Transverse colon (tissue), 4 donors: ENCODE measurements at regions not wholly inside any gene's neighbourhood (a gene's known extent, or its start where the extent isn't known, plus 50 kb on each side); places are given as distances from the start of the nearest gene placed in this dataset.

Experiments used
- DNase-seq: peaks from one replicate; pipeline ENCODE4 v3.0.0-alpha.2; 2019
- H3K27ac ChIP-seq, 4 donors: fragments of 200-600 bp; sonication (generic); 2 replicates each; pipeline ENCODE4 v1.5.1; 2016 to 2018; ENCODE audit warnings: inconsistent platforms in 4 of 4
- H3K27me3 ChIP-seq: fragments of 200-600 bp; sonication (generic); 2 replicates; pipeline ENCODE4 v1.5.1; 2017; ENCODE audit warnings: inconsistent platforms
- H3K36me3 ChIP-seq, 4 donors: fragments of 200-600 bp; sonication (generic); 2 replicates each; pipeline ENCODE4 v1.5.1; 2017 to 2019; ENCODE audit warnings: inconsistent platforms in 4 of 4
- H3K4me1 ChIP-seq, 4 donors: fragments of 200-600 bp; sonication (generic); 2 replicates each; pipeline ENCODE4 v1.5.1; 2017 to 2020; ENCODE audit warnings: inconsistent platforms in 4 of 4
- H3K4me3 ChIP-seq, 4 donors: fragments of 200-600 bp; sonication (generic); 1 replicate in 1 of 4; 2 replicates in 3 of 4; pipeline versions ENCODE4 v1.5.1 to v1.6.1; 2017 to 2019; ENCODE audit warnings: inconsistent platforms in 4 of 4
- H3K9me3 ChIP-seq, 2 donors: fragments of 200-600 bp; sonication (generic); 2 replicates each; pipeline ENCODE4 v1.5.1; 2017 to 2019; ENCODE audit warnings: inconsistent platforms in 2 of 2
- EP300 ChIP-seq: sonication (generic); formaldehyde crosslinking; IDR thresholded peaks from one replicate; pipeline ENCODE4 v1.6.1; 2017; ENCODE audit warnings: antibody characterized with exemption, low read depth
- POLR2A ChIP-seq: fragments of 450-650 bp; IDR thresholded peaks from one replicate; pipeline ENCODE4 v1.6.1; 2016; ENCODE audit warnings: antibody characterized with exemption, mild to moderate bottlenecking, moderate library complexity
- POLR2AphosphoS5 ChIP-seq, 3 donors: sonication (generic); formaldehyde crosslinking; IDR thresholded peaks; one replicate each; pipeline ENCODE4 v1.6.1; 2016; ENCODE audit warnings: antibody characterized with exemption in 3 of 3
- WGBS, 2 donors: methylation state at CpG; one replicate each; pipeline ENCODE4 v1.1.5; 2018; ENCODE audit warnings: low coverage in 1 of 2; 5-methylcytosine and 5-hydroxymethylcytosine counted together
- in situ Hi-C, 4 donors: fragments of 200-750 bp; cut with MboI; loops; one replicate each; pipeline versions ENCODE4 v1.15.0 to v1.15.1; 2017; ENCODE audit warnings: low sequenced_read_pairs in 3 of 4, low pct_ligation_motif_present in 1 of 4, low pct_unique_long_range_greater_than_20kb in 1 of 4
- intact Hi-C: fragments of 100-400 bp; cut with DNase I; formaldehyde crosslinking; loops from one replicate; pipeline ENCODE4 v1.15.1; 2023; ENCODE audit warnings: low total_unique reads
- TF ChIP-seq, protein P1 (sequence below), 5 experiments: fragments of 200-600 bp in 3 of 5; fragments of 450-650 bp in 2 of 5; sonication (generic) in 3 of 5; IDR thresholded peaks; 1 replicate in 2 of 5; 2 replicates in 3 of 5; pipeline ENCODE4 v1.5.1; 2016 to 2017; ENCODE audit warnings: antibody characterized with exemption in 5 of 5, inconsistent platforms in 3 of 5, mild to moderate bottlenecking in 2 of 5, moderate library complexity in 1 of 5

DNA sequence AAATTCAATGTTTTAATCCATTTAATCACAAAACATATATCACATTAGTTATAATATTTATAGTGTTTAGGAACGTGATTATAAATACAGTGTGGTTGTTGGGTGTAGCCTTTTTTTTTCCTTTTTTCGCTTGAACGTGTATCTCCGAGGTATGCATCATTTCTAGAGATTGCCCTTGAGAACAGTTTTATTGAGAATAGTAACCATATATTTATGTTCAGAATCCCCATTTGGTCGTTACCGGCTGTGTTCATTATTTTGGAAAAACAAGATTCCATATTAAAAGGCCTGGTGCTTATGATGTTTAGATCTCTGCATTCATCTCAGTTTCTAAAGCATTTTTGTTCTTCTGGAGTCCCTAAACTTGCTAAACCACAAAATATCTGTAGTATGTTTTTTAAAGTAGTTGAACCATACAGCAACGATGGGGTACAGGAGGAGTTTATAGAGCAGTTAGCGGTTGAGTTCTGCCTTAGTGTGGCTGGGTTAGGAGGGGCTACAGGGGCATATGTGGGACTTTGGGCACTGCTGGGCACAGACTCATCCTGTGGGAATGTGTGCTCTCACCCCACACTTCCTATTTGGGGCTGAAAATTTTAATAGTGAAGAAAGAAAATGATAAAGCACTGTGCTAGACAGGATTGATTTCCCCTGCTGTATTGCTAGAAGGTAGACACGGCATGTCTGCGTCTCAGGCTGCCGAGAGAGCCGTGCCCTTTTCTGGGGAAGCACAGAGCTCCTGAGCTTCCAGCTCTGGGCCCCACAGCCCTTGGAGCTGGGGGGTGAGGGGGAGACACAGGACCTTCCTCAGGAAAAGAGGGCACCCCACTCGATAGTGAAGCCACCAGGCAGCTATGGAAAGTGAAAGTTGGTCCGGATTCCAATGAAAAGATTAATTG, 81.5 kb upstream of the PPARA start:
- 12 to 15% methylated on average over 12 to 14 of the region's 14 CpGs for WGBS, 2 donors
- intact Hi-C loops: loop anchor here (2.0 kb wide), 1 partner anchor 14 kb away; no protein-coding TSS in a partner anchor

GRCh38 chr22:46069521-46070214, 80.7 kb upstream of the PPARA start:
- H3K27ac ChIP-seq: peak overlapping the region; percentile 96 to 100 (median 100)
- H3K4me1 ChIP-seq: peaks cover 29 to 55% (median 43%) of the 10 kb centered on the region in 4 donors
- TF ChIP-seq POLR2A: peak; percentile 96
- peak; percentile 21 for TF ChIP-seq EP300
- peak; percentile 93 to 97 (median 97) for TF ChIP-seq POLR2AphosphoS5 (IDR thresholded peaks at IDR 0.05)
- TF ChIP-seq, protein P1, sequence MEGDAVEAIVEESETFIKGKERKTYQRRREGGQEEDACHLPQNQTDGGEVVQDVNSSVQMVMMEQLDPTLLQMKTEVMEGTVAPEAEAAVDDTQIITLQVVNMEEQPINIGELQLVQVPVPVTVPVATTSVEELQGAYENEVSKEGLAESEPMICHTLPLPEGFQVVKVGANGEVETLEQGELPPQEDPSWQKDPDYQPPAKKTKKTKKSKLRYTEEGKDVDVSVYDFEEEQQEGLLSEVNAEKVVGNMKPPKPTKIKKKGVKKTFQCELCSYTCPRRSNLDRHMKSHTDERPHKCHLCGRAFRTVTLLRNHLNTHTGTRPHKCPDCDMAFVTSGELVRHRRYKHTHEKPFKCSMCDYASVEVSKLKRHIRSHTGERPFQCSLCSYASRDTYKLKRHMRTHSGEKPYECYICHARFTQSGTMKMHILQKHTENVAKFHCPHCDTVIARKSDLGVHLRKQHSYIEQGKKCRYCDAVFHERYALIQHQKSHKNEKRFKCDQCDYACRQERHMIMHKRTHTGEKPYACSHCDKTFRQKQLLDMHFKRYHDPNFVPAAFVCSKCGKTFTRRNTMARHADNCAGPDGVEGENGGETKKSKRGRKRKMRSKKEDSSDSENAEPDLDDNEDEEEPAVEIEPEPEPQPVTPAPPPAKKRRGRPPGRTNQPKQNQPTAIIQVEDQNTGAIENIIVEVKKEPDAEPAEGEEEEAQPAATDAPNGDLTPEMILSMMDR (IDR thresholded peaks at IDR 0.05): no peak
- H3K27me3 ChIP-seq: no peaks in the 10 kb centered on the region
- WGBS, 2 donors: 10 to 30% methylated on average over 1 to 22 of the region's 24 CpGs
- intact Hi-C loops (loop anchor here (2.0 to 10.0 kb wide), 2 partner anchors 15 to 65 kb away; no protein-coding TSS in a partner anchor), in situ Hi-C loops (no loop called here)
- H3K36me3 ChIP-seq: no peaks in the 10 kb centered on the region
- no peaks in the 10 kb centered on the region for H3K9me3 ChIP-seq
- peak overlapping the region; percentile 62 to 93 (median 72) for H3K4me3 ChIP-seq
- DNase-seq: peak; percentile 89

More for the DNA sequence above, 81.5 kb upstream of the PPARA start:
- peak overlapping the region; percentile 62 to 93 (median 72) for H3K4me3 ChIP-seq
- DNase-seq: peak; percentile 36
- TF ChIP-seq POLR2AphosphoS5 (IDR thresholded peaks at IDR 0.05) (no peak), EP300 (no peak), POLR2A (no peak)
- TF ChIP-seq, protein P1 (IDR thresholded peaks at IDR 0.05): no peak
- peak overlapping the region; percentile 96 to 100 (median 100) for H3K27ac ChIP-seq
- no peaks in the 10 kb centered on the region for H3K9me3 ChIP-seq
- no peaks in the 10 kb centered on the region for H3K27me3 ChIP-seq
- in situ Hi-C loops: no loop called here
- peaks cover 35 to 57% (median 40%) of the 10 kb centered on the region in 4 donors for H3K4me1 ChIP-seq
- no peaks in the 10 kb centered on the region for H3K36me3 ChIP-seq

DNA sequence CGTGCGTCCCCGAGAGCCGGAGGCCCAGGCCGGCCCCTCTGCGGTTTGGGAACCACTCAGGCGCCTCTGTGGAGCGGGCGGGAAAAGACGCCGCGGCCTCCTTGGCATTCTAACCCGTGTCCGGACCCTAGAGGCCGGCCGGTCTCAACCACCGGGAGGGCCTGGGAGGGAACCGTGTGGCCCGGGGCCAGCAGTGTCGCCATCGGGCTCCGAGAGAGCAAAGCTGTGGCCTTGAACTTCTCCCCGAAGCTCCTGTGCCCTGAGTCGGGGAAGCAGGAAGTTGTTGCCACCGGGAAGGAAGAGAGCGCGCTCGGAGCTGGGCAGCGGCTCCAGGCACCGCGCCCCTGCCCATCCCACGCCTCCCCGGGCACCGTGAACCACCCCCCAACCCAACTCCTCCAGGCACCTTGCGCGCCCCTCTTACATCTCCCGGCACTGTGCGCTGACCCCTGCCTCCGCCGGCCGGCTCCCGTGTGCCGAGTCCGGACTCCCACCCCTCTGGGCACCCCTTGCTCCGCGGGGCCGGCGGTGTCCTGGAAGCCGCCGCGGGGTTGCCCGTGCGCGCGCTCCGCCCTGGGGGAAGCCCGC, 80.0 kb upstream of the PPARA start:
- TF ChIP-seq POLR2AphosphoS5 (IDR thresholded peaks at IDR 0.05) (no peak), POLR2A (no peak), EP300 (no peak)
- TF ChIP-seq, protein P1 (IDR thresholded peaks at IDR 0.05): no peak
- intact Hi-C loops (loop anchor here (10.0 kb wide), 1 partner anchor 66 kb away; no protein-coding TSS in a partner anchor), in situ Hi-C loops (no loop called here)
- H3K36me3 ChIP-seq: no peaks in the 10 kb centered on the region
- peak overlapping the region; percentile 96 to 100 (median 100) for H3K27ac ChIP-seq
- DNase-seq: peak; percentile 74
- H3K4me1 ChIP-seq: peaks cover 32 to 55% (median 49%) of the 10 kb centered on the region in 4 donors
- H3K9me3 ChIP-seq: no peaks in the 10 kb centered on the region
- peak overlapping the region; percentile 62 to 93 (median 72) for H3K4me3 ChIP-seq
- WGBS, 2 donors: 0% methylated on average over 23 to 47 of the region's 57 CpGs
- H3K27me3 ChIP-seq: no peaks in the 10 kb centered on the region
